ENCODE measurements at regions not wholly inside any gene's neighbourhood (a gene's known extent, or its start where the extent isn't known, plus 50 kb on each side); places are given as distances from the start of the nearest gene placed in this dataset.

DNA sequence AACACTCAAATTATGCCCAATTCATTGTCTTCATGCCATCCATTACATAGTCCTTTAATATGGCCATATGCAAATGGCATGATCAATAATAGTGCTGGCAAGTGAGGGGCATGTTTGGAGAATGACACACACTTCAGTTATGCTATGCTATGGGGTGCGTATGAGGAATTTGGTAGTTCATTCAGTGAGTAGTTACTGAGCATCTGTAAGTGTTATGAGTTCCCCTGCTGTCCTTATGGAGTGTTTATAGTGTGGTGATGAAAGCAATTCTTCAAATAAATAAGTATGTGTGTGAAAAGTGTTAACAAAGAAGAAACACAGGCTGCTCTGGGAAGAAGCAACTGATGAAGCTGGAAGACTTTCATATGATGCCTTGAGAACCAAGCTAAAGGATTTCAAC is 383.7 kb upstream of the SLC14A2 start:
- no peak for DNase-seq

GRCh38 chr18:45232061-45232460 is 383.2 kb upstream of the SLC14A2 start:
- no peak for DNase-seq

- no peak for DNase-seq
Observed at GRCh38 chr18:45236676-45237075, 378.6 kb upstream of the SLC14A2 start.

GRCh38 chr18:45237343-45238098 is 377.8 kb upstream of the SLC14A2 start:
- DNase-seq = no peak

DNA sequence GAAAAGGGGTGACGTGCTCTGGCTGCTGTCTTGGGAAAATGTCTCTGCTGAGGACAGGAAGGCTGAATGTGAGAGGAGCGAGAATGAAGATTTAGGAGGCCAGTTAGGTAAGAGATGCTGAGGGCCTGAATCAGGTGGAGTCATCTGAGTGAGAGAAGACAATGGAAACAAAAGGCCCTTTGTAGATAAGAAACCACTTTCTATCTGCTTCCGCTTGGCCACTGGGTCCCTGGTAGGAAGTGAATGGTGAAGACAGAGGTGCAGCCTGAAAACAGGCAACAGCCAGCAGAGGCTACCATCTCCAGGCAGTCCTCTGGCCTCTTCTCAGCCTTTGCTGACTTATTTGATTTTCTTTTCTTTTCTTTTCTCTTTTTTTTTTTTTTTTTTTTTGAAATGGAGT is 374.0 kb upstream of the SLC14A2 start:
- no peak for DNase-seq

- DNase-seq = no peak
Observed at GRCh38 chr18:45241982-45242565, 373.2 kb upstream of the SLC14A2 start.

DNA sequence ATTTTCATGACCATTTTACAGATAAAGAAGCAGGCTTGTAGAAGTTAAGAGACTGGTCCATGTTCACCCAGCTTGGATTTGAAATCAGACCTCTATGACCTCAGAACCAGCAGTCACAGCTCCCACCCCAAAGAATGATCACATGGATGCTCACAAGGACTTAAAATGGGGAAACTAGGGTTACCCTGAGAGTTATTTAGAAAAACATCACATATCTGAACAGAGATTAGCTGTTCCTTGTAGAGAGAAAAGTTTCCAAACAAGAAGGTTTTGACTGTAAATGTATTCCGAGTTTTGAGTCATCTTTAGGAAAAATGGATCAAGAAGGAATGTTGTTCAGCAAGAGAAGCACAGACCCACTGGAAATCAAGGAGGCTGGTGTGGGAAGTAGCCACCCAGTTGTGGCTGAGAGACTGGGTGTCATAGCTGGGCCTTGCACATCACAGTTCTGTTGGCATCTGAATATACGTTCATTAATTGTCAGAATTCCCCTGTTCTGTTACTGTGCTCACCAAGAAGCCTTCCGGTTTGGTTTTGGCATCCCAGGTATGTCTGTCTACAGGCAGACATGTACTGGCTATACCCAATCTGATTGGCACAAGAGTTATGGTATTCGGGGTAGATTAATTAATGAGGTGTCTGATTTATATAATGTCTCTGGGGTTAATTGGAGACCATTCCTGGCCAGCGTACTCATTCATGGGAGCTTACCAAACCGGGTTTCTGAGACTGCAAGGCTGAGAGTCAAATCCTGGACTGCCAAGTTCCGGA is 371.8 kb upstream of the SLC14A2 start:
- DNase-seq = no peak

- DNase-seq = no peak
Observed at GRCh38 chr18:45245091-45245511, 370.2 kb upstream of the SLC14A2 start.

- DNase-seq = no peak
Observed at GRCh38 chr18:45248240-45248903, 366.9 kb upstream of the SLC14A2 start.

DNA sequence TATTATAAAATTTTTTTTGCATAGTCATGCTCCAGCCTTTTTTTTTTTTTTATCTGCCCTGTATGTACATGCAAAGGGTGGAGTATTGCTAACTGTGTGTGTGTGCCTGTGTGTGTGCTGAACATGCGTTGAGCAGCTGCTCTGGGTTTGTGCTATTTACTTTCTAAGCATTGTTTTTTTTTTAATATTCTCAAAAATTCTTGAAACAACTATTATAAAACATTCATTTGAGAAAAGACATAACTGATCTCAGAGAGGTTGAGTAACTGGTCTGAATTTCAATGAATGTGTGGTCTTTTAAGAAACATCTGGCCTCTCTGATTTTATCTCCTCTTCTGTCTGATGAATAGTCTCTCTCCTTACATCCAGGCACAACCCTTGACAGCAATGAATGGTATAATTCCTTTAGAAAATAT is 366.0 kb upstream of the SLC14A2 start:
- no peak for DNase-seq

GRCh38 chr18:45250479-45250878 is 364.8 kb upstream of the SLC14A2 start:
- DNase-seq = no peak

DNA sequence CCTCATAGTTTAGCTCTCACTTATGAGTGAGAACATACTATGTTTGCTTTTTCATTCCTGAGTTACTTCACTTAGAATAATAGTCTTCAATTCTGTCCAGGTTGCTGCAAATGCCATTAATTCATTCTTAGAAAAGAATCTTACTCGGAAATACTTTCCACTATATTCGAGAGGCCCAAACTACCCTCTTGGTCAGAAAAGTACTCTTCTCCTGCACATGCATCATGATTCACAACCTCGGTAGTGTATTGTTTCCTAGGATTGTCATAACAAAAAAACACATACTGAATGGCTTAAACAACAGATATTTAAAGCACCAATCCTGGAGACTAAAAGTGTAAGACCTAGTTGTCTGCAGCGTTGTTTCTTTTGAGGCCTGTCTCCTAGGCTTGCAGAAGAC is 364.0 kb upstream of the SLC14A2 start:
- DNase-seq = no peak

GRCh38 chr18:45252474-45252873 is 362.8 kb upstream of the SLC14A2 start:
- no peak for DNase-seq

GRCh38 chr18:45253056-45253565 is 362.2 kb upstream of the SLC14A2 start:
- no peak for DNase-seq

- no peak for DNase-seq
Observed at GRCh38 chr18:45253973-45254708, 361.1 kb upstream of the SLC14A2 start.

GRCh38 chr18:45254709-45255082 is 360.6 kb upstream of the SLC14A2 start:
- DNase-seq = no peak

- DNase-seq = no peak
Observed at GRCh38 chr18:45255197-45255890, 359.9 kb upstream of the SLC14A2 start.

DNA sequence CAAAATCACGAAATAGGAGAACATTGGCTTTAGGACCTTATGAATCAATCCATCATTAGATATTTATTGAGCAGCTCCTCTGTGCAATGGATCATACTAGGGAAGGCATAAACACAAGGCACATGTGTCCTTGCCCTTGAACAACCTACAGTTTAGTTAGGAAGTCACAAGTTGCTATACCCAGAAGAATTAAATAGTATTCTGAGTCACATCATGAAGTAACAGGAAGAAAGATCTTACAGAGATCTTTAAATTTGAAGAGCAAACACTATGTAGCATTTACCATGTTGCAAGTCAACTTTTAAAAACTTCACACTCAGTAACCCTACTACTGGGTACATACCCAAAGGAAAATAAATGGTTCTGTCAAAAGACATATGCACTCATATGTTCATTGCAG is 355.2 kb upstream of the SLC14A2 start:
- no peak for DNase-seq

DNA sequence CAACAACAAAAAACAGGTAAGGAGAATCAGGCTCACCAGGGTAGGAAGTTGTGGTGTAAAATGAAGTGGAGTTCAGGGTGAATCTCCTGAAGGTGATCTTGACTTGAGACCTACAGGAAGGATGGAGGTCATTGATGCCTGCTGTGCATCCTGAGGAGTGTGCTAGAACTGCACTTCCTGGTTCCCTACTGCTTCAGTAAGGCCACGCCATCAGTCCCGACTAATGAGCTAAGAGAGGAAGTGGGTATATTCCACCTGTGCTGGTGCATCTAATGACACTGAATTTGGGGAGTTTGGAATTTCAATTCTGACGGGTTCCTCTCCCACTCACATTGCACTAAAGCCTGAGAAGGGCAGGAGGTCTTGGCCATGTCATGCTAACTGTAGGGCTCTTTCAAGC is 349.3 kb upstream of the SLC14A2 start:
- DNase-seq = no peak

GRCh38 chr18:45267622-45268021 is 347.7 kb upstream of the SLC14A2 start:
- no peak for DNase-seq

DNA sequence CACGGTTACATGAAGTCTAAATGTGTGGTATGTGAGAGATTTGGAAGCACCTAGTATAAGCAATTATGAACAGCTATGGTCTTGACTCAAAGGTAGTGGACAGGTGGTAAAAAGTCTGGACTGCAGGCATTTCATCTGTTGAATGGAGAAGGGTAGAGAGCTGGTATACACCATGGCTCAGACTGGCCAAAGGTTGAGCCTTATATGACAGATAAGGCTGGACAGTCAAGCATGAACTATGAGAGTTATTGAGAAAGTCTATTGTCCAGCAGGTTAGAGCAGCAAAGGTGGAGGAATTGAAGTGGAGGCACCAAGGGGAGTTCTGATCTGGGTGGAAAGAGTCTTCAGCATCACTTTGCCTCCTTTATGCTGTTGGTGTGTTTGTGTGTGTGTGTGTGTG is 346.7 kb upstream of the SLC14A2 start:
- no peak for DNase-seq

- no peak for DNase-seq
Observed at GRCh38 chr18:45270289-45270771, 344.9 kb upstream of the SLC14A2 start.

Data from NCI-H510A (cell line).